Transverse colon (tissue), 4 donors: ENCODE measurements at regions not wholly inside any gene's neighbourhood (a gene's known extent, or its start where the extent isn't known, plus 50 kb on each side); places are given as distances from the start of the nearest gene placed in this dataset.

Experiments
- DNase-seq: peaks from one replicate; pipeline ENCODE4 v3.0.0-alpha.2; 2019
- H3K27ac ChIP-seq, 4 donors: fragments of 200-600 bp; sonication (generic); 2 replicates each; pipeline ENCODE4 v1.5.1; 2016 to 2018; ENCODE audit warnings: inconsistent platforms in 4 of 4
- H3K27me3 ChIP-seq: fragments of 200-600 bp; sonication (generic); 2 replicates; pipeline ENCODE4 v1.5.1; 2017; ENCODE audit warnings: inconsistent platforms
- H3K36me3 ChIP-seq, 4 donors: fragments of 200-600 bp; sonication (generic); 2 replicates each; pipeline ENCODE4 v1.5.1; 2017 to 2019; ENCODE audit warnings: inconsistent platforms in 4 of 4
- H3K4me1 ChIP-seq, 4 donors: fragments of 200-600 bp; sonication (generic); 2 replicates each; pipeline ENCODE4 v1.5.1; 2017 to 2020; ENCODE audit warnings: inconsistent platforms in 4 of 4
- H3K4me3 ChIP-seq, 4 donors: fragments of 200-600 bp; sonication (generic); 1 replicate in 1 of 4; 2 replicates in 3 of 4; pipeline versions ENCODE4 v1.5.1 to v1.6.1; 2017 to 2019; ENCODE audit warnings: inconsistent platforms in 4 of 4
- H3K9me3 ChIP-seq, 2 donors: fragments of 200-600 bp; sonication (generic); 2 replicates each; pipeline ENCODE4 v1.5.1; 2017 to 2019; ENCODE audit warnings: inconsistent platforms in 2 of 2
- CTCF ChIP-seq, 5 experiments: fragments of 200-600 bp in 3 of 5; fragments of 450-650 bp in 2 of 5; sonication (generic) in 3 of 5; IDR thresholded peaks; 1 replicate in 2 of 5; 2 replicates in 3 of 5; pipeline ENCODE4 v1.5.1; 2016 to 2017; ENCODE audit warnings: antibody characterized with exemption in 5 of 5, inconsistent platforms in 3 of 5, mild to moderate bottlenecking in 2 of 5, moderate library complexity in 1 of 5
- EP300 ChIP-seq: sonication (generic); formaldehyde crosslinking; IDR thresholded peaks from one replicate; pipeline ENCODE4 v1.6.1; 2017; ENCODE audit warnings: antibody characterized with exemption, low read depth
- POLR2A ChIP-seq: fragments of 450-650 bp; IDR thresholded peaks from one replicate; pipeline ENCODE4 v1.6.1; 2016; ENCODE audit warnings: antibody characterized with exemption, mild to moderate bottlenecking, moderate library complexity
- POLR2AphosphoS5 ChIP-seq, 3 donors: sonication (generic); formaldehyde crosslinking; IDR thresholded peaks; one replicate each; pipeline ENCODE4 v1.6.1; 2016; ENCODE audit warnings: antibody characterized with exemption in 3 of 3
- WGBS, 2 donors: methylation state at CpG; one replicate each; pipeline ENCODE4 v1.1.5; 2018; ENCODE audit warnings: low coverage in 1 of 2; 5-methylcytosine and 5-hydroxymethylcytosine counted together
- in situ Hi-C, 4 donors: fragments of 200-750 bp; cut with MboI; loops; one replicate each; pipeline versions ENCODE4 v1.15.0 to v1.15.1; 2017; ENCODE audit warnings: low sequenced_read_pairs in 3 of 4, low pct_ligation_motif_present in 1 of 4, low pct_unique_long_range_greater_than_20kb in 1 of 4
- intact Hi-C: fragments of 100-400 bp; cut with DNase I; formaldehyde crosslinking; loops from one replicate; pipeline ENCODE4 v1.15.1; 2023; ENCODE audit warnings: low total_unique reads

GRCh38 chr16:79366635-79367034, 233.9 kb downstream of the MAF start:
- no peaks in the 10 kb centered on the region for H3K4me1 ChIP-seq
- H3K27ac ChIP-seq = no peak overlapping the region
- DNase-seq = no peak
- intact Hi-C loops = no loop called here
- TF ChIP-seq POLR2AphosphoS5 (IDR thresholded peaks at IDR 0.05) (no peak), CTCF (IDR thresholded peaks at IDR 0.05) (no peak), EP300 (no peak), POLR2A (no peak)
- no peaks in the 10 kb centered on the region for H3K9me3 ChIP-seq
- H3K27me3 ChIP-seq = no peaks in the 10 kb centered on the region
- 90% methylated on average over 1 of the region's 1 CpG; no CpG with 5 or more reads in 1 of the 2 donors for WGBS, 2 donors
- H3K4me3 ChIP-seq = no peak overlapping the region
- in situ Hi-C loops = no loop called here
- H3K36me3 ChIP-seq = no peaks in the 10 kb centered on the region

GRCh38 chr16:79365702-79366101, 234.8 kb downstream of the MAF start:
- in situ Hi-C loops = no loop called here

GRCh38 chr16:79363484-79363883, 237.1 kb downstream of the MAF start:
- 76 to 83% methylated on average over 2 of the region's 2 CpGs for WGBS, 2 donors
- no peak for TF ChIP-seq POLR2A
- no peak for TF ChIP-seq CTCF (IDR thresholded peaks at IDR 0.05)
- TF ChIP-seq POLR2AphosphoS5 (IDR thresholded peaks at IDR 0.05) = no peak
- TF ChIP-seq EP300 = no peak
- intact Hi-C loops = no loop called here

More at GRCh38 chr16:79365702-79366101, 234.8 kb downstream of the MAF start:
- DNase-seq = no peak
- H3K4me1 ChIP-seq = no peaks in the 10 kb centered on the region
- no peaks in the 10 kb centered on the region for H3K36me3 ChIP-seq
- no peak overlapping the region for H3K27ac ChIP-seq
- no peak overlapping the region for H3K4me3 ChIP-seq
- intact Hi-C loops = no loop called here
- TF ChIP-seq EP300 (no peak), POLR2A (no peak), CTCF (IDR thresholded peaks at IDR 0.05) (no peak), POLR2AphosphoS5 (IDR thresholded peaks at IDR 0.05) (no peak)
- WGBS, 2 donors = 89 to 97% methylated on average over 4 of the region's 4 CpGs
- H3K27me3 ChIP-seq = no peaks in the 10 kb centered on the region
- H3K9me3 ChIP-seq = no peaks in the 10 kb centered on the region

GRCh38 chr16:79363035-79363434, 237.5 kb downstream of the MAF start:
- no peak for DNase-seq
- H3K4me3 ChIP-seq = no peak overlapping the region
- H3K27me3 ChIP-seq = no peaks in the 10 kb centered on the region
- in situ Hi-C loops (no loop called here), intact Hi-C loops (no loop called here)
- 76 to 82% methylated on average over 1 of the region's 1 CpG for WGBS, 2 donors
- no peaks in the 10 kb centered on the region for H3K4me1 ChIP-seq
- H3K36me3 ChIP-seq = no peaks in the 10 kb centered on the region
- H3K27ac ChIP-seq = no peak overlapping the region
- no peak for TF ChIP-seq EP300
- no peak for TF ChIP-seq POLR2A
- no peak for TF ChIP-seq POLR2AphosphoS5 (IDR thresholded peaks at IDR 0.05)
- no peak for TF ChIP-seq CTCF (IDR thresholded peaks at IDR 0.05)
- H3K9me3 ChIP-seq = no peaks in the 10 kb centered on the region

More at GRCh38 chr16:79363484-79363883, 237.1 kb downstream of the MAF start:
- in situ Hi-C loops = no loop called here
- no peak for DNase-seq
- no peaks in the 10 kb centered on the region for H3K9me3 ChIP-seq
- H3K27ac ChIP-seq = no peak overlapping the region
- H3K27me3 ChIP-seq = no peaks in the 10 kb centered on the region
- H3K4me1 ChIP-seq = no peaks in the 10 kb centered on the region
- no peaks in the 10 kb centered on the region for H3K36me3 ChIP-seq
- H3K4me3 ChIP-seq = no peak overlapping the region
